GM21717 (cell line): ENCODE measurements at regions not wholly inside any gene's neighbourhood (a gene's known extent, or its start where the extent isn't known, plus 50 kb on each side); places are given as distances from the start of the nearest gene placed in this dataset.
A peak's percentile ranks its signal among the peaks of the same experiment; 100 is the strongest.

Experiments
- ATAC-seq: cut with Tn5 transposase; IDR thresholded peaks from one replicate; pipeline ENCODE4 v1.9.1; 2021; ENCODE audit warnings: mild to moderate bottlenecking, moderate library complexity; ENCODE audit not compliant: unreplicated experiment

GRCh38 chr12:77160931-77161330, 95.6 kb upstream of the E2F7 start:
- ATAC-seq: no peak

GRCh38 chr12:77153706-77154105, 88.3 kb upstream of the E2F7 start:
- no peak for ATAC-seq

GRCh38 chr12:77152623-77153193, 87.3 kb upstream of the E2F7 start:
- no peak for ATAC-seq

- ATAC-seq: no peak
Observed at GRCh38 chr12:77151030-77151429, 85.7 kb upstream of the E2F7 start.

GRCh38 chr12:77133566-77133965, 68.2 kb upstream of the E2F7 start:
- no peak for ATAC-seq

GRCh38 chr12:77131977-77132490, 66.7 kb upstream of the E2F7 start:
- ATAC-seq: no peak

GRCh38 chr12:77130193-77130592, 64.8 kb upstream of the E2F7 start:
- no peak for ATAC-seq

GRCh38 chr12:77124767-77125166, 59.4 kb upstream of the E2F7 start:
- peak; percentile 67 for ATAC-seq

- ATAC-seq: no peak
Observed at GRCh38 chr12:77122661-77123060, 57.3 kb upstream of the E2F7 start.

- ATAC-seq: no peak
Observed at GRCh38 chr12:77122236-77122635, 56.9 kb upstream of the E2F7 start.

GRCh38 chr12:77120156-77121085, 55.1 kb upstream of the E2F7 start:
- no peak for ATAC-seq

GRCh38 chr12:77118696-77119095, 53.3 kb upstream of the E2F7 start:
- ATAC-seq: no peak

GRCh38 chr12:77116277-77116676, 50.9 kb upstream of the E2F7 start:
- ATAC-seq: no peak

GRCh38 chr12:77115471-77115870, 50.1 kb upstream of the E2F7 start:
- ATAC-seq: no peak
